ENCODE measurements at regions not wholly inside any gene's neighbourhood (a gene's known extent, or its start where the extent isn't known, plus 50 kb on each side); places are given as distances from the start of the nearest gene placed in this dataset.

DNA sequence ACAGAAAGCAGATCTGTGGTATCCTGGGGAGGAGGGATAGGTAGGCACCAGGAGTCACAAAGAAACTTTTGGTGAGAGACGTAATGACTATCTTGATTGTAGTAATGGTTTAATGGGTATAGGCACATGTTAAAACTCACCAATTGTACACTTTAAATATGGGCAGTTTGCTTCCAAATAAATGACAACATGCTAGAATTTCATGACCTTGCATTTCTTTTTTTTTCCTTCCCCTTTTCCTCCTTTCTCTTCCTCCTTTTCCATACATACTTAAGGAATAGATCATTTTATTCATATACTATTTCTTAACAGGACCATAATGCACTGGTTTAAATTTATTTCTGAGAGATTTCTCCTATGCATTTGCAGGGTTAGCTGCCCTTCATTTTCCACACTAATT, 341.8 kb downstream of the TMEM182 start:
- dilution Hi-C loops (cut with MboI; ENCODE audit: extremely low pct_ligation_motif_present, low sequenced_read_pairs) = no loop called here
- H3K27ac ChIP-seq (ENCODE audit: insufficient read depth, low read depth, low read length) = no peak overlapping the region
- H3K4me1 ChIP-seq (ENCODE audit: control insufficient read depth, extremely low read depth, insufficient read depth, low read length) = no peaks in the 10 kb centered on the region
- H4K20me1 ChIP-seq (replicated peaks; ENCODE audit: control insufficient read depth, extremely low read depth, insufficient read depth, low read length) = no peaks in the 10 kb centered on the region
- no peak overlapping the region for H3K4me3 ChIP-seq (replicated peaks in 1 of 3; ENCODE audit: insufficient read depth in 1 of 3, low read depth in 1 of 3, low read length in 3 of 3)
- no peaks in the 10 kb centered on the region for H3K9me3 ChIP-seq (replicated peaks; ENCODE audit: control insufficient read depth, insufficient read depth, low read length)
- ChIA-PET CTCF (no interaction called here), POLR2A (no interaction called here)
- intact Hi-C loops (cut with micrococcal nuclease) = no loop called here
- H3K27me3 ChIP-seq (ENCODE audit: control insufficient read depth in 2 of 2, insufficient read depth in 2 of 2, low read length in 2 of 2) = no peaks in the 10 kb centered on the region
- DNase-seq (ENCODE audit: low read depth, low spot score) = no peak
- no peak overlapping the region for H3K4me2 ChIP-seq (ENCODE audit: insufficient read depth, low read length)
- TF ChIP-seq, protein P1, sequence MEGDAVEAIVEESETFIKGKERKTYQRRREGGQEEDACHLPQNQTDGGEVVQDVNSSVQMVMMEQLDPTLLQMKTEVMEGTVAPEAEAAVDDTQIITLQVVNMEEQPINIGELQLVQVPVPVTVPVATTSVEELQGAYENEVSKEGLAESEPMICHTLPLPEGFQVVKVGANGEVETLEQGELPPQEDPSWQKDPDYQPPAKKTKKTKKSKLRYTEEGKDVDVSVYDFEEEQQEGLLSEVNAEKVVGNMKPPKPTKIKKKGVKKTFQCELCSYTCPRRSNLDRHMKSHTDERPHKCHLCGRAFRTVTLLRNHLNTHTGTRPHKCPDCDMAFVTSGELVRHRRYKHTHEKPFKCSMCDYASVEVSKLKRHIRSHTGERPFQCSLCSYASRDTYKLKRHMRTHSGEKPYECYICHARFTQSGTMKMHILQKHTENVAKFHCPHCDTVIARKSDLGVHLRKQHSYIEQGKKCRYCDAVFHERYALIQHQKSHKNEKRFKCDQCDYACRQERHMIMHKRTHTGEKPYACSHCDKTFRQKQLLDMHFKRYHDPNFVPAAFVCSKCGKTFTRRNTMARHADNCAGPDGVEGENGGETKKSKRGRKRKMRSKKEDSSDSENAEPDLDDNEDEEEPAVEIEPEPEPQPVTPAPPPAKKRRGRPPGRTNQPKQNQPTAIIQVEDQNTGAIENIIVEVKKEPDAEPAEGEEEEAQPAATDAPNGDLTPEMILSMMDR (IDR thresholded peaks at IDR 0.05; ENCODE audit: extremely low read depth in 1 of 2, insufficient read depth in 1 of 2, low read depth in 1 of 2, low read length in 2 of 2) = no peak
- TF ChIP-seq POLR2A (IDR thresholded peaks at IDR 0.05; ENCODE audit: low read depth, low read length) = no peak
- TF ChIP-seq MYC (IDR thresholded peaks at IDR 0.05; ENCODE audit: low read depth, low read length) = no peak
- TF ChIP-seq GATA2 (IDR thresholded peaks at IDR 0.05; ENCODE audit: insufficient read depth, insufficient read length, low read depth, low read length) = no peak
- TF ChIP-seq, protein P2, sequence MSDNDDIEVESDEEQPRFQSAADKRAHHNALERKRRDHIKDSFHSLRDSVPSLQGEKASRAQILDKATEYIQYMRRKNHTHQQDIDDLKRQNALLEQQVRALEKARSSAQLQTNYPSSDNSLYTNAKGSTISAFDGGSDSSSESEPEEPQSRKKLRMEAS (IDR thresholded peaks at IDR 0.05; ENCODE audit: insufficient read depth, insufficient read length) = no peak
- no peak for TF ChIP-seq POLR2AphosphoS5 (IDR thresholded peaks at IDR 0.05; ENCODE audit: insufficient read depth, low read depth, low read length)
- no peak for TF ChIP-seq FOS (IDR thresholded peaks at IDR 0.05; ENCODE audit: borderline replicate concordance, insufficient read depth, low read length)
- no peak for TF ChIP-seq JUN (IDR thresholded peaks at IDR 0.05; ENCODE audit: borderline replicate concordance, insufficient read depth, insufficient read length, low read depth)
- no peak for TF ChIP-seq EZH2 (IDR thresholded peaks at IDR 0.05; ENCODE audit: borderline replicate concordance, low read depth, low read length, severe bottlenecking)
- FAIRE-seq = no peak
- no peaks in the 10 kb centered on the region for H3K9me1 ChIP-seq (replicated peaks; ENCODE audit: control insufficient read depth, extremely low read depth, insufficient read depth, low read length)
- H2AFZ ChIP-seq (ENCODE audit: low read depth, low read length) = no peak overlapping the region
- no peak overlapping the region for H3K9ac ChIP-seq (replicated peaks; ENCODE audit: extremely low read depth, insufficient read depth, low read length)
- H3K79me2 ChIP-seq (ENCODE audit: control insufficient read depth, insufficient read depth, low read length) = no peaks in the 10 kb centered on the region
- BruUV-seq (replicated peaks) = no TSS peak
- H3K36me3 ChIP-seq (ENCODE audit: control insufficient read depth in 2 of 2, extremely low read depth in 1 of 2, insufficient read depth in 2 of 2, low read length in 2 of 2) = no peaks in the 10 kb centered on the region

All from endothelial cell of umbilical vein (primary cell).